Endothelial cell of hepatic sinusoid (primary cell): ENCODE measurements at regions not wholly inside any gene's neighbourhood (a gene's known extent, or its start where the extent isn't known, plus 50 kb on each side); places are given as distances from the start of the nearest gene placed in this dataset.

Experiments used
- in situ Hi-C: cut with HindIII; loops from 2 replicates; pipeline ENCODE4 v1.10.0; 2017; ENCODE audit warnings: low sequenced_read_pairs

DNA sequence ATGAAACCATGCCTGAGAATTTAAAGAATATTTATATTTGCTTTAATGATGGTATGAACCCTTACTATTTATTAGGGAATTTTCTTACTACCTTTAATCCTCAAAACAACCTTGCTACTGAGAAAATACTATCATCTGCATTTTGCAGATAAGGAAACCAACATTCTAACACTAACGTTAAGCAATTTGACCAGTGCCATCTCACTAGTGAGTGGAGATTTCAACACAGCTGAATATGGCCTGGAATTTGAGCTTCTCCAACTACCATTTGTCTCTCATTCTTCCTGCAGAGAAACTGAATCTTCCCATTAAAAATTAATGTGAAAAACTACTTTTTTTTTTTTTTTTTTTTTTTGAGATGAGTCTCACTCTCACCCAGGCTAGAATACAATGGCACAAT lies 380.9 kb upstream of the SMIM31 start:
- in situ Hi-C loops = no loop called here

DNA sequence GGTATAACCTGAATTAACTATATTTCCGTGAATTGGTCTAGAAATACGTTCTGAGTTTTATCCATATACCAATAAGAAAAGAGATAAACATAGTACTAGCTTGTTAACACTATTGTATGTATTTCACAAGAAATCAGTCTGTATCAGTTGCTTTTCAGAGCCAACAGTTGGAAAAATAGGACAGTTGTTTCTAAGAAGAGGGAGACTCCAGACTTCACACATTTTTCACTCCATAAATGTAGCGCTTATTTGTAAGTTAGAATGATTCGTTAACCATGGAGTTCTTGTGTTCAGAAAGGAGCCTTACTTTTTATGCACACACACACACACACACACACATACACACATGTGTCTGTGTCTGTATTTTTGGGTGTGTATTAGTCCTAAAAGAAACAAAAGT lies 376.7 kb upstream of the SMIM31 start:
- in situ Hi-C loops = no loop called here

GRCh38 chr4:164378361-164378760 lies 375.6 kb upstream of the SMIM31 start:
- in situ Hi-C loops = no loop called here

GRCh38 chr4:164379694-164380093 lies 374.2 kb upstream of the SMIM31 start:
- in situ Hi-C loops = no loop called here

GRCh38 chr4:164381859-164382258 lies 372.1 kb upstream of the SMIM31 start:
- in situ Hi-C loops = no loop called here

DNA sequence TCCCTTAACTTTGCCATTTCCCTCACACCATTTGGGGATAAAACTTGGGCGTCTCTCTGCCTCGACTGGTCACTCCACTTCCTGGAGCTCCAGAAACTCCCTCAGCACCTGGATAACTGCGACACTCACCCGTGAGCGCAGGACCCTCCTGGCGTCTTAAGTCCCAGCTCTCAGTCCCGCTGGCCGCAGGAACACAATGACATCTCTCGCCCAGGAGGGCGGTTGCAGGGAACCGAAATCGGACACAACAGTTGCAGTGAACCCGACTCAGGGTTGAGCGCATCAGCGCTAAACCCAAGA lies 370.9 kb upstream of the SMIM31 start:
- in situ Hi-C loops = no loop called here

DNA sequence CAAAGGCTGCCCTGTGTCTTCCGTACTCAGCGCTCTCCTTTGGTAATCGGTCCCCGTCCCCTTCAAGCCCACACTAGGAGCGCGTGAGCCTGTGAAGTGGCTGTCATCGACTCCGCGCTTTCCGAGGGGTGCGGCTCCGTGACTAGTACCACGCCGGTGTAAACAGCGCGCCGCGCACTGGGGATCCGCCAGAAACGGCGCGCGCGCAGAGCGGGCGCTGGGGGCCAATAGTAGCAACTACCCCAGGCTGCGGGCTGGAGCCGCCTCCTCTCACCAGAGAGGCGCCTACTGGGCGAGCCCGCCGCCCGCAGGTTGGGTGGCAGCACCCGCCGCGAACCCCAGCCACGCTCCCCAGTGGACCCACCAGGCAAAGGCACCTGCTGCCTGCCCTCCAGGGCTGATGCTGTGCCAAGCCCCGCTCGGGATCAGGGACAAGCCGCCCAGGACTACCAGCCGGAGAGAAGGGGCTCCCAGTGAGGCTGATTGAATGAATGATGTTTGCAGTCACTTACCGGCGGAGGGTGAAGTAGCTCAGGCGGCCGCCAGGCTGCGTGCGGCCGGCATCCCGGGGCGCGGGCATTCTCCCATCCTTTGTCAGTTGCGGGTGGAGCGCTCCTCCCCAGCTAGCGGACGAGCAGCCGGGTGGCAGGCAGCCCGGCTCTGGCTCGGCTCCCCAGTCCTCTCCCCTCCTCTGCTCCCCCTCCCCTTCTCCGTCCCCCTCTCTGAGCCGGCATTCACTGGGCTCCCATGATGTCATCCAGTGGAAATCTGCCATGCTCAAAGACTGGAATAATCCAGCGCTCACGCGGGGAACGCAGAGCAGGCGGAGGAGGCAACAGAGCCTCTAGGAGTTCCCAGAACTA lies 370.3 kb upstream of the SMIM31 start:
- in situ Hi-C loops = no loop called here

GRCh38 chr4:164384416-164384815 lies 369.5 kb upstream of the SMIM31 start:
- in situ Hi-C loops = no loop called here

DNA sequence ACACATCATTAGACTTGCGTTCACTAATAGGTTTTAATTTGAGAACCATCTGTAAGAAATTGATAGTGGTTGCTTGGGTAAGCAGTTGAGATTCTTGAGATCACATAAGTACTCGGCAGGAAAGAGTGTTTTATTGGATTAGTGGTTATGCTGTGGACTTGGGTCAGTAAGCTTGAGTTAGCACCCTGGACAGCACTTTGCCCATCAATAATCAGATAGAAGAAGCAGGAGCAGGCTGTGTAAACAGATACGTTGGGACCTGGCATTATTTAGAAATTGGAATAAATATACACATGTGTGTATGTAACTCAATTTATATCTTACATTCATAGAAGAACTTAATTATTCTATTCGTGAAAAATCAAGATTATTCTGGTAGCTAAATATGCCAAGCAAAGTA lies 357.5 kb upstream of the SMIM31 start:
- in situ Hi-C loops = no loop called here

- in situ Hi-C loops = no loop called here
Observed at GRCh38 chr4:164402554-164402953, 351.4 kb upstream of the SMIM31 start.

DNA sequence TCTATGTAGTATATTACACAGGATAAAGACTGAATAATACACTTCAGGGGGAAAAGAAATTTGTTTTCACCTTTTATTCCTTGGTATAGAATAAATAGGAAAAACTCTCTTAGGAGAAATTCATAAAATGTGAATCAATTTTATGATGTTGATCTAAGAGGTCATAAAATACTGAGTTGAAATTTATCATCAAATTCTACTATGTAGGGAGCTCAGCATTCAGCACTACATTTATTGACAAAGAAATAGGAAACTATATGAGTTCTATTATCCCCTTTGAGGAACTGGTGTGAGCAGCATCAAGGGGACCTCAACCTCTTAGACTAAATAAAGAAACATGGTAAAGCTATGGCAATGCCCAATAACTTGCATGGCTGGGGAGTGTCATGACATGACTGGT lies 348.2 kb upstream of the SMIM31 start:
- in situ Hi-C loops = no loop called here

DNA sequence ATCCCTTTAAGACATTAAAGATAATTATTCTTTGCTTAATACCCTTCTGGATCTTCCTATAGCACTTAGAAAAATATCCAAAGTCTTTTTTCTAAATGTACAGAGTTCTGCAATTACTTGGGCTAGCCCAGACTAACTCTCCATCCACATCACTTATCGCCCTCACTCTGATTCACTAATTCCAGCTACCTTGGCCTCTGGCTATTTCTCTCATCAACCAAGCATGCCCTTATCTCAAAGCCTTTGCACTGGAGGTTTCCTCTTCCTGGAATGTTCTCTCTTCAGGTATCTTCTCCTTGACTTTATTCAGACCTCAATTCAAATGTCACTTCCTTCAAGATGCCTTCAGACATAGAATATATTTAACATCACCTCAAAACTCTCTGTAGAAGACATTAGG lies 345.1 kb upstream of the SMIM31 start:
- in situ Hi-C loops = no loop called here

DNA sequence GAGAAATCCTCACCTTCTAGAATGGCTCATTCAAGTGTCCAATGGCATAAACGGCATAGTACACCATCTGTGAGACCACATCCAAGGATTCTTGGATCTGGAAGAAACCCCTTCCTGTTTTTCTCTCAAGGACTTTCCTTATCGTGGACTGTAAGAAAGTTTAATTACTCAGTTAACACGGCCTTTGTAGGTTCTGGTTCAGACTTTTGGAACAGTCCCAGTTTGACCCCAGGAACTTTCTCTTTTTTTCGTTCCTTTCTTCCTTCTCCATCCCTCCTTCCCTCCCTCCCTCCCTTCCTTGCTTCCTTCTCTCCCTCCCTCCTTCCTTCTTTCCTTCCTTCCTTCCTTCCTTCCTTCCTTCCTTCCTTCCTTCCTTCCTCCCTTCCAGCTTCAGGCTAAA lies 343.5 kb upstream of the SMIM31 start:
- in situ Hi-C loops = no loop called here

- in situ Hi-C loops = no loop called here
Observed at GRCh38 chr4:164412246-164412645, 341.7 kb upstream of the SMIM31 start.

GRCh38 chr4:164413743-164414142 lies 340.2 kb upstream of the SMIM31 start:
- in situ Hi-C loops = no loop called here

DNA sequence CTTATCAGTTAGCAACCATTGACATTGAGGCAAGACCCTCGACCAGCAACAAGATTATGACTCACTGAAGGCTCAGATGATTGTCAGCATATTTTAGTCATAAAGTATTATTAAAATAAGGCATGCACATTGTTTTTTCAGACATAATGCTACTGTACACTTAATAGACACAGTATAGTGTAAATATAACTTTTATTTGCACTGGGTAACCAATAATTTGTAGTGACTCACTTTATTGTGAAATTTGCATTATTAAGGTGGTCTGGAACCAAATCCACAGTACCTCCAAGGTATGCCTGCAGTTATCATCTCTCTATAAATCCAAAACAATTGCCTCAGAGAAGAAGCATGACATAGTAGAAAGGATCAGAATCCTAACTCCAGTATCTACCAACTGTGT lies 330.1 kb upstream of the SMIM31 start:
- in situ Hi-C loops = no loop called here

DNA sequence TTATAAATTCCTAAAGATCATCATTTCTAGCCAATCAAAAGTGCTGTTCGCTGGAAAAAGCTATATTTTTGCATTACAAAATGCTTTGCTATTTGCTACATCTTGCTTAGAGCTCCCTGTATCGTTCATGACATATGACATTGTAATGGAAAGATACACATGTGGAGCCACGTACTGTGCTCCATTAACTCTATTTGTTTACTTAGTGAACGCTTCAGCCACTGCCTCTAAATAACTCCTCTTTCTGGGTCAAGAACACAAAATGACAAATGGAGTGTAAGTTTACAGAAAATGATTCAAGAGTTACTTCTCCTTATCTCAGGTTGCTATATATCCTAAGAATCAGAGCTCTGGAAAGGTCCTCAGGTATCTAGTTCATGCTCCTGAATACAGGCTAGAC lies 329.1 kb upstream of the SMIM31 start:
- in situ Hi-C loops = no loop called here

GRCh38 chr4:164428561-164428960 lies 325.4 kb upstream of the SMIM31 start:
- in situ Hi-C loops = no loop called here

DNA sequence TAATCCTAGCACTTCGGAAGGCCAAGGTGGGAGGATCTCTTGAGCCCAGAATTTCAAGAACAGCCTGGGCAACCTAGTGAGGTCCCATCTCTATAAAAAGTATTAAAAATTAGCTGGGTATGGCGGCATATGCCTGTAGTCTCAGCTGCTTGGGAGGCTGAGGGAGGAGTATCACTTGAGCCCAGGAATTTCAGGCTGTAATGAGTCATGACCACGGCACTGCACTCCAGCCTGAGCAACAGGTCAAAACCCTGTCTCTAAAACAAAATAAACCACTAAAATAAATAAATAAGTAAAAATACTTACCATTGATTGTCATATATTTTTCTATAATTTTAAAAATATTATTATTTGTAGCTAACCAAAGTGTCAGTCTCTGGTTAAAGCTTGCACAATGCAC lies 315.6 kb upstream of the SMIM31 start:
- in situ Hi-C loops = no loop called here

DNA sequence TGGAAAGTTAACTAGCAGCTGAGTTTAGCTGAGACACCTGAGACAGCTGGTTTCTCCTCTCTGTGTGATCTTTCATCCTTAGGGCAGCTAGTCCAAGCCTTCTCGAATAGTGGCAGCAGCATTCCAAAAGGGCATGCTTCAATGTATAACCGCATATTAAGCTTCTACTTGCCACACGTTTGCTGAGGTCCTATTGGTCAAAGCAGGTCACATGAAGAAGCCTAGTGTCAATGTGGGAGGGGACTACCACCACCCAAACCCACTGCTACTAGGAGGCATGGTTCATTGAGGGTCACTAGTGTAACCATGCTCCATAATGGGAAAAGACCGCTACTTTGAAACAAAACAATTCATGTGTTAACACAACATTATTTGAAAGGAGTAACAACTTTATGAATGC lies 314.9 kb upstream of the SMIM31 start:
- in situ Hi-C loops = no loop called here

GRCh38 chr4:164440199-164440598 lies 313.7 kb upstream of the SMIM31 start:
- in situ Hi-C loops = no loop called here

- in situ Hi-C loops = no loop called here
Observed at GRCh38 chr4:164441109-164441508, 312.8 kb upstream of the SMIM31 start.

DNA sequence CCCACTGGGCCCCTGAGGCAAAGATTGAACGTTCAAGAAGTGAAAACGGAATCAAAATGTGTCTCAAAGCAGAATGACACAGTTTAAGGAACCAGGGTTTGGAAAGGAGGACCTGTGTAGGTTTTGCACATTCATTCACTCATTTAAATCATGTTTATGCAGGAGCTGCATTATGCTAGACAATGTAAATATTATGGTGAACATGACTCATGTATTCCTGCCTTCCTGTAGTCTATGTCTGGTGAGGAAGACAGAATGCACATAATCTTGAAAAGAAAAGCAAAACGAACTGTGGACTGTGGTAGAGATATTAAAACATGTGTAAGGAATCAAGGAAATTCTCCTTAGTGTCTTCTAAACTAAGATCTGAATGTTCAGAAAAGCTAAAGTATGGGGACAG lies 311.8 kb upstream of the SMIM31 start:
- in situ Hi-C loops = no loop called here
